AG04449 (cell line): ENCODE measurements at regions not wholly inside any gene's neighbourhood (a gene's known extent, or its start where the extent isn't known, plus 50 kb on each side); places are given as distances from the start of the nearest gene placed in this dataset.

Source experiments
- CTCF ChIA-PET: fragments of 350-600 bp; formaldehyde crosslinking; extraction: SDS; loops from one replicate; lab custom pipeline; 2021; ENCODE audit warnings: antibody characterized with exemption; lab: Yijun Ruan, JAX
- POLR2A ChIA-PET: fragments of 400-600, 350-600 bp; formaldehyde crosslinking; extraction: SDS; loops from one replicate; lab custom pipeline; 2020; ENCODE audit warnings: antibody characterized with exemption, inconsistent platforms; lab: Yijun Ruan, JAX
- DNase-seq: peaks from one replicate; pipeline ENCODE4 v3.0.0-alpha.2; 2010; ENCODE audit warnings: low read depth, low spot score
- H3K4me3 ChIP-seq: 2 replicates; pipeline ENCODE4 v1.5.1; 2011; ENCODE audit warnings: low read depth, mild to moderate bottlenecking, control low read depth, low read length
- TF ChIP-seq, protein P1 (sequence below): IDR thresholded peaks from one replicate; pipeline ENCODE4 v1.5.1; 2011; ENCODE audit warnings: mild to moderate bottlenecking, moderate library complexity, low read length, control low read depth, inconsistent platforms; ENCODE audit not compliant: insufficient read depth; ENCODE audit errors: missing control alignments

DNA sequence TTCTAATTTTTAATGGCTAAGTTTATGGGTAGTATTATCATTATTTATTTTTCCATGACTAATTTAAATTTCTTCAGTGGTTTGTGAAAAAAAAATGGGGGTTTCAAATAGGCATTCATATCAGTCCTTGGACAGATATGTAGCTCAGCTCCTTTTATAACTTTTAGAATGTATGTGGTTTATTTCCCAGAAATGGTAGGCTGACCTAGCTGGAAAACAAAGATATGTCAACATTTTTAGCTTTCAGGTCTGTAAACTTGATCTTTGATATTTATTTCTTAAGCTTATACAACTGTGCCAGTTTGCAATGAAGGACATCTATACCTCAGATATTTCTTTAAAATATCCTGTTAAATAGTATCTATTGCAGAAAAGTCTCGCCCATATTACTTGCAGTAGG is 1815.5 kb downstream of the SLITRK5 start:
- CTCF ChIA-PET, result no interaction called here
- POLR2A ChIA-PET, result no interaction called here
- TF ChIP-seq, protein P1, sequence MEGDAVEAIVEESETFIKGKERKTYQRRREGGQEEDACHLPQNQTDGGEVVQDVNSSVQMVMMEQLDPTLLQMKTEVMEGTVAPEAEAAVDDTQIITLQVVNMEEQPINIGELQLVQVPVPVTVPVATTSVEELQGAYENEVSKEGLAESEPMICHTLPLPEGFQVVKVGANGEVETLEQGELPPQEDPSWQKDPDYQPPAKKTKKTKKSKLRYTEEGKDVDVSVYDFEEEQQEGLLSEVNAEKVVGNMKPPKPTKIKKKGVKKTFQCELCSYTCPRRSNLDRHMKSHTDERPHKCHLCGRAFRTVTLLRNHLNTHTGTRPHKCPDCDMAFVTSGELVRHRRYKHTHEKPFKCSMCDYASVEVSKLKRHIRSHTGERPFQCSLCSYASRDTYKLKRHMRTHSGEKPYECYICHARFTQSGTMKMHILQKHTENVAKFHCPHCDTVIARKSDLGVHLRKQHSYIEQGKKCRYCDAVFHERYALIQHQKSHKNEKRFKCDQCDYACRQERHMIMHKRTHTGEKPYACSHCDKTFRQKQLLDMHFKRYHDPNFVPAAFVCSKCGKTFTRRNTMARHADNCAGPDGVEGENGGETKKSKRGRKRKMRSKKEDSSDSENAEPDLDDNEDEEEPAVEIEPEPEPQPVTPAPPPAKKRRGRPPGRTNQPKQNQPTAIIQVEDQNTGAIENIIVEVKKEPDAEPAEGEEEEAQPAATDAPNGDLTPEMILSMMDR, result no peak
- no peak overlapping the region for H3K4me3 ChIP-seq
- no peak for DNase-seq

DNA sequence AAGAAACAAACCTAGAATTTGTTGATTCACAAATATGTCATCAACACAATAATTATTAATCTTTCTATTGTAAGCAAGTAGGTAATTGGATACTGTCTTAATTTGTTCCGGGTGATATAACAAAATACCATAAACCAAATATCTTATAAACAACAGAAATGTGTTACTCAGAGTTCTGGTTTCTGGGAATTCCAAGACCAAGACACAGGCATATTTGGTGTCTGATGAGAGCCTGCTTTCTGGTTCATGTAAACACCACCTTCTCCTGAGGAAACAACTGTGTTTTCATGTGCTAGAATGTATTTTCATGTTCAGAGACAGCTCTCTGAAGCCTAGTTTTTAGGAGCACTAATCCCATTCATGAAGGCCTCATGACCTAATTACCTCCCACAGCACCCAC is 1819.5 kb downstream of the SLITRK5 start:
- POLR2A ChIA-PET, result no interaction called here
- CTCF ChIA-PET, result no interaction called here
- TF ChIP-seq, protein P1, result no peak
- no peak overlapping the region for H3K4me3 ChIP-seq
- no peak for DNase-seq

DNA sequence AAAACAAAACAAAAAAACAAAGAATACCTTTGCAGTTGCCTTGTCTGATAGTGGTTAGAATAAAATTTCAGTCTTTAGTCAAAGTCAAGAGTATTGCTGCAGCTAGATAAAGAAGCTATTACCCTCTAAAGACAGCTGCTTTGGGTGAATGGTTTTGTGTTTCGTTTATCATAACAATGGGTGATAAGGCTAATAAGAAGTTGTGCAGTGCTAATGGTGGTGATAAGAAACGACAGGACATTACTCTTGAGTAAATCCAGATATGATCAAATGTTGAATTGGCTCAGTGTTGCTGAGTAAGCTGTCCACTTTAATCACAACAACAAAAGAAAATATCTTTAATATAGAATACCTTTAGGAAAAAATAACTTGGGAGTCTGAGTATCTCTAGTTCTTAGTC is 1825.3 kb downstream of the SLITRK5 start:
- DNase-seq, result no peak
- CTCF ChIA-PET, result no interaction called here
- TF ChIP-seq, protein P1, result no peak
- POLR2A ChIA-PET, result no interaction called here
- no peak overlapping the region for H3K4me3 ChIP-seq

DNA sequence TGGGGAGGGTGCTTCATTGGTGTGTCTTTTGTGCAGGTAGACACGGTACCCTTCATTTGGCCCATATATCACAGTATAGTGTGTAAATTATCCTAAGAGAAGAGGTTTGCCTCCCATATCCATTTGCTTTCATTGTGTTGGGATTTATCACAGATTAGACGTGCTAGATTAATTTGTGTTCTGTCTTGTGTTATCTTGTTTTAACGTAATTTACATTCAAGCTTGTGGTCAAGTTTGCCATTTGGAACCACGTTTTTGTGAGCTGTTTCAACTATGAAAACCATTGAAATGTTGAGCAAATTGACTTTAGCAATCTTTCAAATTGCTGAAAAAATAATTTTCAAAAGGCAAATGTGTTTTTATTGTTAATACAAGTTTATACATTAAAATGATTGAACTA is 1826.5 kb downstream of the SLITRK5 start:
- H3K4me3 ChIP-seq, result no peak overlapping the region
- DNase-seq, result no peak
- TF ChIP-seq, protein P1, result no peak
- ChIA-PET CTCF (no interaction called here), POLR2A (no interaction called here)

DNA sequence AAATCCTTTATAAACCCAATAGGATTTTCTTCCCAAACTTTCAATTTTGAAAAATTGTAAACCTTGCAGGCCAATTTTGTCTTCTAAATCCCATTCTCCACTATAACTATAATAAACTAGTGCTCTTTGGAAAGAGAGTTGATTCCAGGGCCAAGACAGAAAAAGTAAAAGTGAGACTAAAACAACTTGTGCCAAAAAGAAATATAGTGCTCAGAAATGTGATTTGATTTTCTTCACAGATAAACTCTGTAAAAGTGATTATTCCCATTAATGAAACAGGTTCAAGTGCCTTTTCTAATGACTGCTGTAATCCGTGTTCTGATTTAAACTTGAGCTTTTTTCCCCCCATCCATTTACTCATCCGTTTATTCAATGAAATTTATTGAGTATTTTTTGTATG is 1831.1 kb downstream of the SLITRK5 start:
- TF ChIP-seq, protein P1, result no peak
- ChIA-PET POLR2A (no interaction called here), CTCF (no interaction called here)
- DNase-seq, result no peak
- no peak overlapping the region for H3K4me3 ChIP-seq

DNA sequence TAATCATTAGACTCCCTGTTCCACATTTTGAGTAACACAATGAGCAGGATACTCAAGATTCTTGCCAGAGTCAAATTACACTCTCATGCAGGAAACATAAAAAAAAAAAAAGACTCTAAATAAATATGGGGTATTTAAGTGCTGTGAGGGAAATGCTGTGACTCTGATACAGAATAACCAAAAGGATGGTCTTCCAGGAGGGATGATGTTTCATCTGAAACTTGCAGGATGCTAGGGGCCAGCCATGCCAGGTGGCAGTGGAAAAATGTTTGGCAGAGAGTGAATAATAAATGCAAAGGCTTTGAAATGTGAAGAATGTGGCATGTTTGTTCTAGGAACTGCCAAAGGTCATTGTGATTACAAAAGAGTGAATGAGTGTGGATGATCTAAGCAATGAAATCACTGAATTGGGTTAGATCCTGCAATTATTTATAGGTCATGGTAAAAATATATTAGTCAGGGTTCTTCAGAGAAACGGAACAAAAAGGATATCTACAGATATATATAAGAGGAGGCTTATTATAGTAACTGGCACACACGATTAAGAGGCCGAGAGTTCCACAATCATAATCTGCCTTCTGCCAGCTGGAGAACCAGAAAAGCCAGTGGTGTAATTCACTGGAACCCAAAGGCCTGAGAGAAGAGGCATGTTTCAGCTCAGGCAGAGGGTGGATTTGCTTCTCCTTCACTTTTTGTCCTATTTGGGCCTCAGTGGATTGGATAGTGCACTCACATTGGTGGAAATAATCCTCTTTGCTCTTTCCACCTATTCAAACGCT is 1832.8 kb upstream of the MIR17HG start:
- TF ChIP-seq, protein P1, result no peak
- DNase-seq, result no peak
- no peak overlapping the region for H3K4me3 ChIP-seq
- ChIA-PET CTCF (no interaction called here), POLR2A (no interaction called here)
